ENCODE measurements at regions not wholly inside any gene's neighbourhood (a gene's known extent, or its start where the extent isn't known, plus 50 kb on each side); places are given as distances from the start of the nearest gene placed in this dataset.
"Not testable (repeated sequence)": the region's sequence is repeated elsewhere in the genome, so short reads cannot be mapped to it uniquely, and the experiment has no call there.

DNA sequence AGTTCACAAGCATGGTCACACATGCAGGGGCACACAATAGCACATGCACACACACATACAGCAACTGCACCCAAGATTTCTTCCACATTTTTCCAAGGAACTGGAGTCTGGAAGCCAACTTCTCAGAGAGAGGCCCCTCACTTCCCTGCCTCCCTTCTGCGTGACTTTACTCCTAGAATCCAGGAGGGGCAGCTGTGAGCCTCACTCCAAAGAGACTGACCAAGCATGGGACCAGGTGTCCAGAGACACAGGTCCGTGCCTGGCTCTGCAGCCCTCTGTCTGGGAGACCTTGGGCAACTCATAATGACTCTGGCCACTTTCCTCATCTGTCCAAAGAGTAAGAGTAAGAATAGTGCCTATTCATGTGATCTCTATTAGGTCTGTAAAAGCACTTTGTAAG lies 104.7 kb upstream of the TMEM132E start:
- DNase-seq (ENCODE audit: low read depth in 2 of 2): no peak

DNA sequence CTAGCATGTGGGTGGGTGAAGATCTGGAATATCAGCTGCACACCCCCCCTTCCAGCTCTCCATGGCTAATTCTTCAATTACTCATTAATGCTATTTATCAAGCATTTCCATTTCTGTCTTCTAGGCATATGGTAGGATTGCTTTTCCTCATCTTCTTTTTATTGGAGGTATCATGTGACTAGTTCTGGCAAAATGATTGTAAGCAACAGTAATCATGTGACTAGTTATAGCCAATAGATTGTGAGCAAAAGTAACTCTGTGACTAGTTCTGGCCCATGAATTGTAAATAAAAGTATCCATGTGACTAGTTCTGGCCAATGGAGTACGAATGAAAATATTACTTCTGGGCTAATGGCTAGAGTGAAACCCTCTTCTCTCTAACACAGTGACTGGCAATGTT lies 107.0 kb upstream of the TMEM132E start:
- DNase-seq (ENCODE audit: low read depth in 2 of 2): no peak

DNA sequence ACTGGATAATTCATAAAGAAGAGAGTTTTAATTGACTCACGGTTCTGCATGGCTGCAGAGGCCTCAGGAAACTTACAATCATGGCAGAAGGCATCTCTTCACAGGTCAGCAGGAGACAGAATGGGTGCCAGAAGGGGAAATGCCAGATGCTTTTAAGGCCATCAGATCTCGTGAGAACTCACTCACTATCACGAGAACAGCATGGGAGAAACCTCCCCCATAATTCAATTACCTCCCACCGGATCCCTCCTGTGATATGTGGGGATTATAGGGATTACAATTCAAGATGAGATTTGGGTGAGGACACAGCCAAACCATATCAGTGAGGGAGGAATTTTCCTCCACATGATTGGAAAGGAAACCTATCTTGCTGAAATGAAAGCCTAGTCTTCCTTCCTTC lies 108.1 kb upstream of the TMEM132E start:
- DNase-seq (ENCODE audit: low read depth in 2 of 2): not testable (repeated sequence)

DNA sequence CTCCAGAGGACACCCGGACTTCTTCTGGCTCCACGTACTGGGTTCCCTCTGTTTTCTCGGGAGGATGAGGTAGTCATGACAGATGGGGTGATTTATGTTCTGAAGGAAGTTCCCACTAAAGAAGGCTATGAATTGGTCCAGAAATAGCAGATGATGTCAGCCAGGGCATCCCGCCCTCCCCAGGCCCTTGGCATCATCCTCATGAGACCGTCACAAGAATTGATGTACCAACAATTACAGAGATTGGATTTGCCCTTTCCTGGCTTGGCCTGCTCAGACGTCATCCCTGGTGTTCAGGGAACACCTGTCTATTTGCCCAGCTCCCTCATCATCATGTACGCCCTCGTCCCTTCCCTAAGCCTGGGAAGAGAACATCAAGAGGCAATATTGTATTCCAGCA lies 102.8 kb upstream of the CCL1 start:
- no peak for DNase-seq (ENCODE audit: low read depth in 2 of 2)

DNA sequence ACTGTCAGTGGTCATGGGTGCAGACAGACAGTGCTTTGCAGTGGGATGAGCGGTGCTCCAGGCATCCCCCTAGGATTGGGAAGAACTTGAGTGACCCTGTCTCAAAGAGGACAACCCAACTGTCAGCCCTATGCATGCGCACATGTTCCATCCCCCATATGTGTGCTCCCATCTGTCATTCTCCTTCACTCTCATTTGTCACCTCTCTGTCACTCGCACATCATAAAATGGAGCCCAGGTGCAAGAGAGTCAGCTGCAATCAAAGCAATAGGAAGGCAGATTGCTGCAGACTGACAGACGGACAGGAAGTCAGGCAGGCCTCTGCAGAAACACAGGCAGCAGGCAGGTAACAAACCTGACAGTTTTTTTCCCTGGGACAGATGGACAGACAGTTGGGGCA lies 101.8 kb upstream of the CCL1 start:
- no peak for DNase-seq (ENCODE audit: low read depth in 2 of 2)

DNA sequence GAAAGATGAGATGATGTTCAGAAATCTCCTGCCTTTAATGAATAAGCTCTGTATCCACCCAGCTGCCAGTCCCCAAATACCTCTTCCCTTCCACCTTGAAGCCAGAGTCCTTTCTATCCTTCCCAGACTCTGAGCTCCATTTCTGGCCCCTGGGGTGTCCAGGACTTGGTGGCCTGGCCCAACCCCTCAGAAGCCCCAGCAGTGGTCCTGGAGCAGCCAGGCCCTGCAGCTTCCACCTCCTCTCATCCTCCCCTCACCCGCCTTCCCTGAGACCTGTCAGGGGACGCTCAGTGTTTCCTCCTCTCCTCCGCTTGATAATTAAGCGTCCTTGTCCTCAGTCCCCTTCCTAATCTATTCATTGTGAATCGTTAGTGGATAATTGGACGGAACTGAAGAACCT lies 95.2 kb upstream of the CCL1 start:
- DNase-seq (ENCODE audit: low read depth in 2 of 2): no peak

DNA sequence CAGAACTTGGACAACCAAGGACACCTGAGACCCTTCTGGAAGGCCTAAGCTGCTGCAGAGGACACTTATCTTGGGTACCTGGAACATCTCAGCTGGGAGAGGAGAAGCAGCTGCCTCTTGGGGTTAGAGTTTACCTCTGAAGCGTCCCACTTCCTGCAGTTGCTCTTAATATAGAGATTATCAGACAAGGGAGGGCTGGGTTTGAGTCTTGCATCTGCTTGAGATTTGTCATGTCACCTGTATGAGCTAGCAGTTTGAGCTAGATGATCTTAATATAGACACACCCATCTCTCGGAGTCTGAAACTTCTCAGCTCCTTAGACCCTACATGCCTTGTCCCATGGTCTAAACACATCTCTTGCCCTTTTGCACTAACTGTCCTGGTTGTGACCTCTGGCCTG lies 93.1 kb upstream of the CCL1 start:
- no peak for DNase-seq (ENCODE audit: low read depth in 2 of 2)

DNA sequence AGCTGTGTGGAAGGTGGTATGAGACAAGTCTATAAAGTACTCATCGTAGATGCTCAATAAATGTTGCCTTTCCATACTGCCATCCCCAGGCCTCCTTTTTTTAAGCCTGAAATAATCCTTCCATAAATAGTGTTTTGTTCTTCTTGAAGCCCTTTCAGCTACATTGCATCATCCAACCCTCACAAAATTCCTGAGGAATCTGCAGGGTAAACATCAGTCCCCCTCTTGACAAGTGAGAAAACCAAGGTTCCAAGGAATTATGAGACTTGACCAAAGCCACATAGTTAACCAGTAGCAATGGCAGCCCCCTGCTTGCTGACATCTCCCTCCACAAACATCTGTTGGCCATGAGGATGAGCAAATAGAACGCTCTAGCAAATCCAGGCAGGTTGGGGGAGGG lies 89.7 kb upstream of the CCL1 start:
- DNase-seq (ENCODE audit: low read depth in 2 of 2): no peak

DNA sequence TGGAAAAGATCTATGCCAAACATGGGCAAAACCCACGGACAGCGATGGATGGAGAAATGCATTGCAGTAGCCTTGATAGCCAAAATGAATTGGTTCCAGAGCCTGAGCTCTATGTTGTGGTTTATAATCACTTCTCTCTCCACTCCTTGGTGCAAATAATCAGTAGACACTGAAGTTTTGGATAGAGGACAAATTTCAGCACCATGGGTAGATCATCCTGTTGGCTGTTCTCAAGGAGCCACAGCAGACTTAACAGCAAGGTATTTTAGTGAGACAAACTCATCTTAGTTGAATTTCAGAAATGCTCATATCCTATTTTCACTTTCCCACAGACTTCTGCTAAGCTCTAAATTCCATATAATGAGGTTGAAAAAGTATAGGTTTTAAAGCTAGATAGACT lies 88.3 kb upstream of the CCL1 start:
- DNase-seq (ENCODE audit: low read depth in 2 of 2): no peak

DNA sequence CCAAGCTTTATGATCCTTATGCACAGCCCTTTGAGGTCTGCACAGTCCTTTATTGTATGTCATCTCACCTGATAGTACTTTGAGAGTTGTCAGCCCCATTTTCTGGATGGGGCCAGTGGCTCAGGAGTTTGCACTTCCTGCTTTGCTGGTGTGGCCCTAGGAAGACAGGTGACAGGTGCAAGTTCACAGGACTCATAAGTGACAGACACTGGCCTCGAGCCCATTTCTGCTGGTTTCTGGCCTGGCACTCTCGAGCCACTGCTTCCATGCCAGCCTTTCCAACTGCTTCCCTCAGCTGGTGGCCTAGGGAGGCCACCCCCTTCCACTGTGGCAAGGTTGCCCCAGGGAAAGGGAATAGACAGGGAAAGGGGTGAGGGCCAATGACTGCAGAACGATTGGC lies 84.4 kb upstream of the CCL1 start:
- no peak for DNase-seq (ENCODE audit: low read depth in 2 of 2)

DNA sequence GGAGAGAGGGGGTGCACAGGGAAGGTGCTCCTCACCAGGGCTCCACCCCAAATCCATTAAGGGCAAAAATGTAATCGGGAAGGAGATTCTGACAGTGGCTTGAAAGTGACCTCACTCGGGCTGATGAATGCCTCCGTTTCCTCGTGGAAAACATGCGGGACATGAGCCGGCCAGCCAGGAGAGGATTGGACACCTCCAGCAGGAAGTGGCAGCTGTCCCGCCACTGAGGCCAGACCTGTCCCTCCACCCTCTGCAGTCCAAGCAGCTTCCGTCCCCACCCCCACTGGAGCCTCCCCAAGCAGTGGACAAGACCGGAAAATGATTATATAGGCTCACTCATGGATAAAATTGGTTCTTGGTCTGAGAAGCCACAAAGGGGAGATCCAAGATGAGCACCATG lies 82.1 kb upstream of the CCL1 start:
- no peak for DNase-seq (ENCODE audit: low read depth in 2 of 2)

DNA sequence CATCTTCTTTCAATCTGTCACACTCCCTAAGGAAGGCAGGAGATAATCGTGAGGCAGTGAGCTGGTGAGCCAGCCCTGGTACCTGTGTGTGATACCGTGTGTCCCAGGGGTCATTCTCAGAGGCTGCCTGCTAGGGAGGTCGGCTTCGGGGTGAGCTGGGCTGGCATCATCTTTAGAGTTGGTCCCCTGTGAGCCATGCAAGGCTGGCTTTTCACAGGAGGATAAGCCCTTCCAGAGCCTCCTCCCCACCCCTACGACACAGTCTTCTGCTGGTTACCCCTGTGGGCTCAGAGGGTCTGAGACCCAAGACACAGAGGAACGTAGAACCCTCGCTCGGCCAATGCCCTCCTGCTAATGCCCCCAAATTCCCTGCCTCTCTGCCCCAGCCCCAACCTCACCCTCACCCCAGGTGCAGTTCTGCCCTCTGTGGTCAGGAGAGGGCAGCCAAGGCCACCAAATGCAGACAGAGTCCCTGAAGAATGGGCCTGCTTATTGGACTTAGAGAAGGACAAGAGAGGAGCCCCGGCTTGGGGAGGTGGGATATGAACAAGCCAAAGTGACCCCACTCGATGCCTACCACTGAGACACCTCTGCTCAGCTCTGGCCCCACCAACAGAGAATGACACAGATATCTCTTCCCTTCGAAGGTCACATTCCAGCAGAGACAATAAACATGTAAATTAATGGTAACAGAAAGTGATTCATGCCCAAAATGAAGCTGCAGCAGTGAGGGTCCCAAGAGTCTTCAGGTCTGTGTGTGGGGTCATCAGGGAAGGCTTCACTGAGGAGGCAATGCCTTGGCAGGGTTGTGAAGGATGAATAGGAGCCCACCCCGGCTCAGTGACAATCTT lies 80.8 kb upstream of the CCL1 start:
- DNase-seq (ENCODE audit: low read depth in 2 of 2): peak in 1 of 2 donors; percentile 1

DNA sequence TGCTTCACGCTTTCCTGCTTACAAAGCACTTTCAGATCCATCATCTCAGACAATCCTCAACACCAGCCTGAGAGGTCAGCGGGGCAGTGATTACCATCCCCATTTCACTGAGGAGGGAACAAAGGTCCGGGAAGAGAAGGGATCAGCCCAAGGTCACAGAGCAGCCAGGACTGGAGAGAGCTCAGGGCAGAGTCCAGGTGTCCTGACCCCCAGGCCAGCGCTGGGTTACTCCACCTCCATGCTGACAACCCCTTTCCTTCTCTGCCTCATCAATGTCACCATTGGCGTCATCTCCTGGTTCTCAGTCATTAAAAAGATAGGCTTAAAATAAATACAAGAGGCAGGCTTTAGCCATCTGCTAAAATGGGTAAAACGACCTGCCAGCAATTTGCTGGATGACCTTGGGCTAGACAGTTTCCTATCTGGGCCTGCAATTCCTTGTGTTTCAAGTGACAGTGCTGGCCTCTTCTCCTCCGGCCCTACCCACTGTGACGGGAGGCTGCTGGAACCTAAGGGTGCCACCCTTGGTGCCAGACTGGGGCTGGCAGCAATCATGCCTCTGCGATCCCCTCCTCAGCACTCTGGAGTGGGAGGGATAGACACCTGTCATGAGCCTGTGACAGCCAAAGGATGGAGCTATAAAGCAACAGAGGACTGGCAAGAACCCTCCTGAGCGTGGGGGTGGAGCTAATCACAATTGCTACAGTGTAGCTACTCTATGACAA lies 79.5 kb upstream of the CCL1 start:
- DNase-seq (ENCODE audit: low read depth in 2 of 2): no peak

DNA sequence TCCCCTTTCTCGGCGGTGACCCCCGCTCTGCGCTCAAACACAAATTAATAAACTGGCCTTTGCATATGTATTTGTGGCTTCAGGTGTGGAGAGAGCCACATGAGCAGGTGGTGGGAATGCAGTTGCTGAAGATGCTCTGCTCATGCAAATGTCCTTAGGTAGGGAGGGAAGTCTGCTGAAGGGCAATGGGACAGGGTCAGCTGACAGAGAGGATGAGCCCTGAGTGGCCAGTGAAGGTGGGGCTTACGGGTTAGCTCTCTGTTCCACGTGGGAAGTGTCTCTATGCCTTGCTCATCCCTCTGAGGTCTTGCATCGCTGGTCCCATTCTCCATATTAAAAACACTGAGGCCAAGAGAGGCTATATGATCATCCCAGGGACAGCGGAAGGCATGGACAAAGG lies 74.2 kb upstream of the CCL1 start:
- no peak for DNase-seq (ENCODE audit: low read depth in 2 of 2)

DNA sequence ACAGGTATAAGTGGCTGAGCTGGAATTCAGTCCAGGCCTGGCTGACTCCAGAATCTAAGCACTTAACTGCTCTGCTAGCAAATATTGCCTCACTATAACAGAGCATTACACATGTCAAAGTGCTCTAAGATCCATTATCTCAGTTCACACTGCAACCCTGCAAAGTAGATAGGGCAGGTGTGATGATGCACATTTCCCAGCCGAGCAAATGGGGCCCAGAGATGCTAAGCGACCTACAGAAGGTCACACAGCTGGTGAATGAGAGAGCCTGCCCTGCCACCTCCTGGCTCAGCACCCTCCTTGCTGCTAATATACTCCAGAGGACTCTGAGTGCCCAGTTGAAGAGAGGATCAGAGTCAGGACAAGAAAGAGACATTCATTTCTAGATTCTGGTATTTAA lies 73.6 kb upstream of the CCL1 start:
- no peak for DNase-seq (ENCODE audit: low read depth in 2 of 2)

DNA sequence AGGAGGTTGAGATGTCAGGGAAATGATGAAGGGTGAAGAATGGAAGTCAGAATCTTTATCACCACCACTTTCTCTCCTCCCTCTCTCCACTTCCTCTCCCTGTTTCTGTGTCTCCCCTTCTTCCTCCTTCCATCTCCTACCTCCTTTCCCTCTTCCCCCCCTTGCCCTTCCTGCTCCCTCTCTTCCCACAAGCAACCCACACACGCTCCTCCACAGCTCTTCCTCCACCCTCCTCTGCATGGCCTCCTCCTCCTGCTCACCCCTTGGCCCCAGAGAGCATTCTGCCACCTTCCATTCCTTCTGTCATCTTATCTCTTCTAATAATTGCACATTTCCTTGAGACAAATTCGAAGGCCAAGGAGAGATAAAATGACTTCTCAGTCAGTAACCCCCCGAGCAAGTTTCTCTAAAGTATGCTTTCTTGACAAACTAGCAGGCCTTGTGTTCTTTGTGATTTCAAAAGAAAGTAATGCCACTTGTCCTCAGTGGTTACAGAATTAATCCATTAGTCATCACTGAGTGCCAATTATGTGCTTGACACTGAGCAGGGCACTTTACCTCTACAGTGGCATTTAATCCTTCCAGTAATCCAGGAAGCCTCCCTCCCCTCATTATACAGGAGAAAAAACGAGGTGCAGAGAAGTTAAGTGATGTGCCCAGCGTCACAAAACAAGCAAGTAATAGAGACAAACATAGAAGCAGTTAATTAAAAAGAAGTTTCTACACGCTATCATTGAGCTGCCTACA lies 72.3 kb upstream of the CCL1 start:
- DNase-seq (ENCODE audit: low read depth in 2 of 2): no peak

DNA sequence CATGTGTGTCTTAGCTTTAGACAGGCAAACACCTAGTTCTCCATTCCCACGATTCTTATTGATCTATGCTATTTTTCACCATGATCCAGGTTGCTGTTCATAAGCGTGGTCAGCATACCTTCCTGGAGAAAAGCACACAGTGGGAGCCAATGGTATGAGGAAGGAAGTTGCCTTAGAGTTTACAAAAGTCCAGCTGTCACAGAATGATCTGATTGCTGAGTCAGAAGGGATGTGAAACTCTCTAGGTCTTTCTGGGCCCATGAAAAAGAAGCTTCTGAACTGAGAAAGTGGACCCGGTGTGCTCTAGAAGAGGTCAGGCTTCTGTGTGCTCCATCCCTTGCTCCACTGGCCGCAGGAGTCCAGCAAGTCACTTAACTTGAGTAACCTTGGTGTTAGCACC lies 71.0 kb upstream of the CCL1 start:
- DNase-seq (ENCODE audit: low read depth in 2 of 2): no peak

DNA sequence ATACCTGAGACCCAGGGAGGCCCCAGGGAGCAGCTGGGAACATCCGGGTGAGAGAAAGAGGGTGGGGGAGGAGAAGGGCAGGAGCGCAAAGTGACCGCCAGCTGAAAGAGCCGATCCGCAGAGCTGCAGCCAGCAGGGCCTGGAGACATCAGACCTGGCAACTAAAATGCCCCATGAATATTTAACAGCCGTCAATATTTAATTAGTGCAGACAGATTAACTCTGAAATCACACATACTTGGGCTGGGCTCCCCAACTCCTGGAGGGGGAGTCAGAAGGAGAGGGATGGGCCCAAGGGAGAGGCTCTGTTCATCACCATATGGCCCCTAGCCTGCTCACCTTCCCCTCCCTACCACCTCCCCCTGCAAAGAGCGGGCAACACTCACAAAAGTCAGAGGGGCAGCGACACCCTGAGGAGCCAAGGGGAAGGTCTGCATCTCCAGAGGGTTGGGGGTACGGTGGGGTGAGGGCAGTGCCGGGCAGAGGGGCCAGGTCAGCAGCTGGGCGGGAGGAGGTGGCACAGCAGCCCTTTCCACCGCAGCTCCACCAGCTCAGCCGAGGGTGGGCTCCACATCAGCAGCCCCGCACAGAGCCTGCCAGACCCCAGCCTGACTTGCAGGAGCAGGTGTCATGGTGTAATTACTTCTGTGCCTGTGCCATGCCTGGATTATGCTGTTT lies 61.9 kb upstream of the CCL1 start:
- DNase-seq (ENCODE audit: low read depth in 2 of 2): no peak

DNA sequence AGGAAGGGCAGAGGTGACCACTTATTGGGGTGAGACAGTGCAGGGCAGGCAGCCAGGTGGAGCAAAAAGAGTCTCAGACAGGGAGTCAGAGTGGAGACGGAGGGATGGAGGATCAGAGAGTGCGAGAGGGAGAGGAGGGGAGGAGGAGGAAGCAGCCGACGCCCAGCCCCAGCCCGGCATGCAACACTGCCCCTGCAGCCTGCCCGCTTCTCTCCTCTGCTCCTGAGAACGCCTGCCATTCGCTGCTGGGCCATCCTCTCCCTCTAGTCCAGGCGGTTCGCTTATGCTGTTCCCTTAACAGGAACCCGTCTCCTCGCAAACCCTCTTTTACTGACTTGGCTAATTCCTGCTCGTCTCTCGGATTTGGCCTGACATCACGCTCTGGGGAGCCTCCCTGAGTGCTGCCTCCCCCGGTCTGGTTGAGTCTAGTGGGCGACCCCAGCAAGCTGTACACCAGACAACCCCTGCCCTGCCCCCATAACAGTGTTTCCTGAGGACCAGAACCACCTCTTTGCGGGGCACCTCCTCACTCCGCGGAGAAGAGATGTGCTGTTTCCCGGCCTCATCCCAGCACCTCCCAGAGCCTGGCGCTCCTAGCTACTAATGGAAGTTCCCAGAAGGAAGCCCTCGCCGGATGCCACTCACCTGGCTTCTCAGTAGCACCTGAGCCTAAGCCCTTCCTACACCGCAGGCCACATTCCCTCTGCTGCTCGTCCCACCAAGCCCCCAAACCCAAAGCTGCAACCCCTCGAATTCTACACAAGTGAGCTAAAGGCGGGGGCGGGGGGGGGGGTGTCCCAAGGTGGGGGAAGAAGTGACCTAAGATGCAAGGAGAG lies 61.2 kb upstream of the CCL1 start:
- DNase-seq (ENCODE audit: low read depth in 2 of 2): no peak

DNA sequence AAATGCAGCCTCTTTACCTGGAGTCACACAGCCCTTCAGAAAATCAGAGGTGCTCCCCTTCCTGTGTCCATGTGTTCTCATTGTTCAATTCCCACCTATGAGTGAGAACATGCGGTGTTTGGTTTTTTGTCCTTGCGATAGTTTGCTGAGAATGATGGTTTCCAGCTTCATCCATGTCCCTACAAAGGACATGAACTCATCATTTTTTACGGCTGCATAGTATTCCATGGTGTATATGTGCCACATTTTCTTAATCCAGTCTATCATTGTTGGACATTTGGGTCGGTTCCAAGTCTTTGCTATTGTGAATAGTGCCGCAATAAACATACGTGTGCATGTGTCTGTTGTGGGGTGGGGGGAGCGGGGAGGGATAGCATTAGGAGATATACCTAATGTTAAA lies 60.3 kb upstream of the CCL1 start:
- DNase-seq (ENCODE audit: low read depth in 2 of 2): not testable (repeated sequence)

DNA sequence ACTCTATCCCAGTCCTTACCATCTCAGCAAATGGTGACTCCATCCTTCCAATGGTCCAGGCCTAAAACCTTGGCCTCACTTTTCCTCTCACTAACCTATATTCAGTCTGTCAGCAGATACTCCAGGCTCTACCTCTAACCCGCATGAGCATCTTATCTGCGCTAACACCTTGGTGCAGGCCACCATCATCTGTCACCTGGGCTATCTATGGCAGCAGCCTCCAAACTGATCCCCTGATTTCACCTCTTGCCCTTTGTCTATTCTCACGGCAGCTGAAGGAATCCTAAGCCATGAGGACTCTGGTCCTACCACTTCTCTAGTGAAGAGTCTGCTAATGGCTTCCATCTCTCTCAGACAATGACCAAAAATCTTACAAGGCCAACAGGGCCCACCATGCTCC lies 57.9 kb upstream of the CCL1 start:
- no peak for DNase-seq (ENCODE audit: low read depth in 2 of 2)
